Osteoblast (primary cell): ENCODE measurements at regions not wholly inside any gene's neighbourhood (a gene's known extent, or its start where the extent isn't known, plus 50 kb on each side); places are given as distances from the start of the nearest gene placed in this dataset.

ENCODE experiments used
- DNase-seq: peaks from one replicate; pipeline ENCODE4 v3.0.0; 2011; ENCODE audit warnings: low spot score, mixed read lengths; ENCODE audit not compliant: insufficient read length; ENCODE audit errors: missing footprints
- H2AFZ ChIP-seq: 2 replicates; pipeline ENCODE4 v1.6.0; 2011; ENCODE audit warnings: mild to moderate bottlenecking, low read length
- H3K27ac ChIP-seq: 2 replicates; pipeline ENCODE4 v1.5.1; 2011; ENCODE audit warnings: mild to moderate bottlenecking, low read depth, low read length, moderate library complexity
- H3K27me3 ChIP-seq: 2 replicates; pipeline ENCODE4 v1.6.0; 2012; ENCODE audit warnings: mild to moderate bottlenecking, control low read depth, inconsistent platforms, low read length, moderate library complexity; ENCODE audit not compliant: insufficient read depth
- H3K36me3 ChIP-seq: 2 replicates; pipeline ENCODE4 v1.5.1; 2011; ENCODE audit warnings: mild to moderate bottlenecking, low read length, control low read depth, moderate library complexity; ENCODE audit not compliant: insufficient read depth
- H3K4me1 ChIP-seq: 2 replicates; pipeline ENCODE4 v1.5.1; 2011; ENCODE audit warnings: mild to moderate bottlenecking, low read length, control low read depth, moderate library complexity; ENCODE audit not compliant: insufficient read depth
- H3K4me2 ChIP-seq: 2 replicates; pipeline ENCODE4 v1.6.0; 2011; ENCODE audit warnings: mild to moderate bottlenecking, low read length; ENCODE audit not compliant: insufficient read depth
- H3K4me3 ChIP-seq: fragments of 200-600 bp; sonication (generic); 3 replicates; pipeline ENCODE4 v1.5.1; 2012; ENCODE audit warnings: mild to moderate bottlenecking, low read length, inconsistent platforms; ENCODE audit not compliant: insufficient read depth
- H3K79me2 ChIP-seq: 2 replicates; pipeline ENCODE4 v1.6.0; 2012; ENCODE audit warnings: mild to moderate bottlenecking, low read length, control low read depth, inconsistent platforms; ENCODE audit not compliant: insufficient read depth
- H3K9me3 ChIP-seq: 2 replicates; pipeline ENCODE4 v1.5.1; 2011; ENCODE audit warnings: low read depth, low read length, control low read depth
- H4K20me1 ChIP-seq: 2 replicates; pipeline ENCODE4 v1.6.0; 2012; ENCODE audit warnings: mild to moderate bottlenecking, low read length, control low read depth; ENCODE audit not compliant: insufficient read depth
- TF ChIP-seq, protein P1 (sequence below): IDR thresholded peaks from 2 replicates; pipeline ENCODE4 v1.5.1; 2011; ENCODE audit warnings: mild to moderate bottlenecking, low read depth, low read length, moderate library complexity; ENCODE audit errors: extremely low read depth

DNA sequence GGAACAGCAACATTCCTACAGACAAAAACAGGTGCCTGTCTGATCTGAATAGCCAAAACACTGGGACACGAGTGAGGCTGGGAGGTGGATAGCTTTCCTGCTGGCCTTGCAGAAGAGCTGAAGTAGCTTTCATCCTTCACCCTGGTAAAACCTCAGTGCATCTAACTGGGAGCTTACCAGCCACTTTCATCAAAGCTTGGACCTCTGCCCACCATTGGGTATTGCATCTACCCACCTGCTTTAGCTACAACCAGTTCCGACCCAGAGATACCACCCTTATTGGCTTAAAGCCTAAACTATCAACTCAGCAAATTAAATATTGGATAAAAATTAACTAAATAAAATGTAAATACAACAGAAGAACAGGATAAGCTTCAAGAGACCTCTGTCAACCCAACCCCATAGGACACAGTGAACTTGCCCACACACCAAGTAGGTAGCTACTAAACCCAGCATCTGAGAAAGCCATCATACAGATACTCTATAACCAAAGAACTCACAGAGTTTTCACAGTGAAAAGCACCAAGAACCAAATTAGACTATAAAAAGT lies 866.3 kb downstream of the FSCB start:
- no peaks in the 10 kb centered on the region for H3K27me3 ChIP-seq
- no peak overlapping the region for H3K27ac ChIP-seq
- no peak for DNase-seq
- no peaks in the 10 kb centered on the region for H3K9me3 ChIP-seq
- no peaks in the 10 kb centered on the region for H3K4me1 ChIP-seq
- no peaks in the 10 kb centered on the region for H3K36me3 ChIP-seq
- H3K4me2 ChIP-seq = no peak overlapping the region
- TF ChIP-seq, protein P1, sequence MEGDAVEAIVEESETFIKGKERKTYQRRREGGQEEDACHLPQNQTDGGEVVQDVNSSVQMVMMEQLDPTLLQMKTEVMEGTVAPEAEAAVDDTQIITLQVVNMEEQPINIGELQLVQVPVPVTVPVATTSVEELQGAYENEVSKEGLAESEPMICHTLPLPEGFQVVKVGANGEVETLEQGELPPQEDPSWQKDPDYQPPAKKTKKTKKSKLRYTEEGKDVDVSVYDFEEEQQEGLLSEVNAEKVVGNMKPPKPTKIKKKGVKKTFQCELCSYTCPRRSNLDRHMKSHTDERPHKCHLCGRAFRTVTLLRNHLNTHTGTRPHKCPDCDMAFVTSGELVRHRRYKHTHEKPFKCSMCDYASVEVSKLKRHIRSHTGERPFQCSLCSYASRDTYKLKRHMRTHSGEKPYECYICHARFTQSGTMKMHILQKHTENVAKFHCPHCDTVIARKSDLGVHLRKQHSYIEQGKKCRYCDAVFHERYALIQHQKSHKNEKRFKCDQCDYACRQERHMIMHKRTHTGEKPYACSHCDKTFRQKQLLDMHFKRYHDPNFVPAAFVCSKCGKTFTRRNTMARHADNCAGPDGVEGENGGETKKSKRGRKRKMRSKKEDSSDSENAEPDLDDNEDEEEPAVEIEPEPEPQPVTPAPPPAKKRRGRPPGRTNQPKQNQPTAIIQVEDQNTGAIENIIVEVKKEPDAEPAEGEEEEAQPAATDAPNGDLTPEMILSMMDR = no peak
- H4K20me1 ChIP-seq = no peaks in the 10 kb centered on the region
- H3K79me2 ChIP-seq = no peaks in the 10 kb centered on the region
- no peak overlapping the region for H3K4me3 ChIP-seq
- no peak overlapping the region for H2AFZ ChIP-seq

DNA sequence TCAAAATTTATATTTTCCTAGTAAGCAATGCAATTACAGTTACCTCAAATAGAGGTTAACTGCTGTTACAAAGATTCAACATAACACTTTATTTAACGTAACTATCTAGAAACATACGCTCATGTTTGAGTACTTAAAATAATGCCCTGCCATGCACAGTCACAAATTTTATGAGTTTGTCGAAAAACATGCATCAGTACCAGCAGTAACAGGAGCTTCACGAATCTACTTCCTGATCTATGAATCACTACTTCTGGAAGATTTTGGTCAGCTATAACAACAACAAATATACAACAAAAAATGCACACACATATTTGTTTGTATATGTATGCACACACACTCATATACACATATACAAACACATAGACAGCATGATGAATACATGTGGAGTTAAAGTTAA lies 881.8 kb downstream of the FSCB start:
- H4K20me1 ChIP-seq = no peaks in the 10 kb centered on the region
- H3K9me3 ChIP-seq = peaks cover 3% of the 10 kb centered on the region
- H3K4me2 ChIP-seq = no peak overlapping the region
- no peaks in the 10 kb centered on the region for H3K27me3 ChIP-seq
- TF ChIP-seq, protein P1 = no peak
- H2AFZ ChIP-seq = no peak overlapping the region
- no peak overlapping the region for H3K4me3 ChIP-seq
- H3K79me2 ChIP-seq = no peaks in the 10 kb centered on the region
- no peaks in the 10 kb centered on the region for H3K36me3 ChIP-seq
- DNase-seq = no peak
- H3K4me1 ChIP-seq = no peaks in the 10 kb centered on the region
- H3K27ac ChIP-seq = no peak overlapping the region

DNA sequence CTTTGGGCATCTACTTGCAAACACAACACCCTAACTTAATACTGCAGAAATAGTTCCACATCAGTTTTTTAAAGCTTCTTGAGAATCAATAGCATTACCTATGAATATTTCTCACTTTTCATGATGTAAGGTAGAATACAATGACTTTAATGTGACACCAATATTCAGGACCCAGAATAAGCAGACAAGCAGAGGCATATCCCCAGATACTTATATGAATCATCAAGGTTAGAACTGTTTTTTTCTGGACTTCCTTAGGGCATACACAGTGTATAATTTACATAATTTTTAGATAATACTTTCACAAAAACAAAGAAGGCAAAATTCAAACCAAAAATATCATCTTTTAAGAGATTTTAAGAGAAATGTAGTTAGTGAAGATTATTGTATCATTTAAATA lies 885.8 kb downstream of the FSCB start:
- TF ChIP-seq, protein P1 = no peak
- Histone ChIP-seq H3K27me3 (no peaks in the 10 kb centered on the region), H3K4me2 (no peak overlapping the region), H3K79me2 (no peaks in the 10 kb centered on the region), H4K20me1 (no peaks in the 10 kb centered on the region), H3K4me3 (no peak overlapping the region), H3K27ac (no peak overlapping the region), H3K9me3 (no peaks in the 10 kb centered on the region), H3K36me3 (no peaks in the 10 kb centered on the region), H3K4me1 (no peaks in the 10 kb centered on the region), H2AFZ (no peak overlapping the region)
- DNase-seq = no peak

DNA sequence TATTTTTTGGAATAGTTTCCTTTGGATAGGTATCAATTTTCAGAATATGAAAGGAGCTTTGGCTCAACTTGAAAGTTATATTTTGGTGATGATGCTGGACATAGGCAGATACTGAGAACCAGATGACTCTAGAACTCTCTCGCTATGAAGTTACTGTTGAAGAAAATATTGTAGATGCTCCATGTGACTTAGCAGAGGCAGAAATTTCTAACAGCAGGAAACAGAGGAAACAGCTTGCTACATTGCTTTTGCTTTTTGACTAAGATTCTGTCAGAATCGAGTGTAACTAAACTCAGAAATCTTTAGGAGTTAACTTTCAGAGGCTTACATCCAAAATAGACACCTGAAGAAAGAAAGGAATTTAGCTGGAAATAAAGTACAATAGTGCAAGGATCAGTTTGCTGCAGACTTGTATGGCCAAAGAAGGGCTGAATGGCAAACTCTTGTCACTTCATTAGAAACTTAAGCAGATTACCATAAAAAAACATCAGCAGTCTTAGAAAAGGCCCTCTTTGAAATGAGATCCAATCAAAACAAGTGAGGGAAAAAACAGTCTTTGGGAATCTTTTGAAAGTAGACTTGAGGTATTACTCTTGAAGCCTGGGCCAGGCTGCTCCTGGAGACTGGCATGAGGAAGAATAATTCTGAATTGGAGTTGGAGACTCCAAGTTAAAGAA lies 911.8 kb downstream of the FSCB start:
- Histone ChIP-seq H2AFZ (no peak overlapping the region), H3K27me3 (no peaks in the 10 kb centered on the region), H3K36me3 (no peaks in the 10 kb centered on the region), H3K4me3 (no peak overlapping the region), H3K9me3 (peaks cover 2% of the 10 kb centered on the region), H4K20me1 (no peaks in the 10 kb centered on the region), H3K4me1 (no peaks in the 10 kb centered on the region), H3K4me2 (no peak overlapping the region), H3K27ac (no peak overlapping the region), H3K79me2 (no peaks in the 10 kb centered on the region)
- DNase-seq = no peak
- TF ChIP-seq, protein P1 = no peak
